ENCODE measurements at regions not wholly inside any gene's neighbourhood (a gene's known extent, or its start where the extent isn't known, plus 50 kb on each side); places are given as distances from the start of the nearest gene placed in this dataset.

GRCh38 chr11:93256623-93257022 lies 58.8 kb upstream of the SLC36A4 start:
- peaks cover 7% of the 10 kb centered on the region for H3K36me3 Mint-ChIP-seq (ENCODE audit: low read depth)
- no peaks in the 10 kb centered on the region for H3K4me1 Mint-ChIP-seq
- TF ChIP-seq CTCF (conservative IDR thresholded peaks at IDR 0.05) = no peak
- DNase-seq (ENCODE audit: low read depth, low spot score) = no peak
- peaks cover 12% of the 10 kb centered on the region for H3K9me3 Mint-ChIP-seq
- no peak overlapping the region for H3K27ac Mint-ChIP-seq (ENCODE audit: unreplicated experiment)
- H3K4me3 Mint-ChIP-seq = no peak overlapping the region
- no peaks in the 10 kb centered on the region for H3K27me3 Mint-ChIP-seq (ENCODE audit: low read depth)

GRCh38 chr11:93267383-93267782 lies 63.2 kb upstream of the DEUP1 start:
- no peaks in the 10 kb centered on the region for H3K36me3 Mint-ChIP-seq (ENCODE audit: low read depth)
- peaks cover 7% of the 10 kb centered on the region for H3K9me3 Mint-ChIP-seq
- TF ChIP-seq CTCF (conservative IDR thresholded peaks at IDR 0.05) = no peak
- H3K27me3 Mint-ChIP-seq (ENCODE audit: low read depth) = no peaks in the 10 kb centered on the region
- H3K4me3 Mint-ChIP-seq = no peak overlapping the region
- no peak overlapping the region for H3K27ac Mint-ChIP-seq (ENCODE audit: unreplicated experiment)
- no peaks in the 10 kb centered on the region for H3K4me1 Mint-ChIP-seq
- no peak for DNase-seq (ENCODE audit: low read depth, low spot score)

- no peak for TF ChIP-seq CTCF (conservative IDR thresholded peaks at IDR 0.05)
- Mint-ChIP-seq H3K4me1 (no peaks in the 10 kb centered on the region), H3K4me3 (no peak overlapping the region), H3K36me3 (ENCODE audit: low read depth) (no peaks in the 10 kb centered on the region), H3K27ac (ENCODE audit: unreplicated experiment) (peak overlapping the region; percentile 29), H3K27me3 (ENCODE audit: low read depth) (no peaks in the 10 kb centered on the region), H3K9me3 (peaks cover 7% of the 10 kb centered on the region)
- no peak for DNase-seq (ENCODE audit: low read depth, low spot score)
Observed at GRCh38 chr11:93268287-93269040, 62.1 kb upstream of the DEUP1 start.

GRCh38 chr11:93271596-93271995 lies 58.9 kb upstream of the DEUP1 start:
- H3K27me3 Mint-ChIP-seq (ENCODE audit: low read depth) = no peaks in the 10 kb centered on the region

GRCh38 chr11:93274851-93275250 lies 55.7 kb upstream of the DEUP1 start:
- no peak overlapping the region for H3K27ac Mint-ChIP-seq (ENCODE audit: unreplicated experiment)
- no peaks in the 10 kb centered on the region for H3K36me3 Mint-ChIP-seq (ENCODE audit: low read depth)
- no peak overlapping the region for H3K4me3 Mint-ChIP-seq
- no peaks in the 10 kb centered on the region for H3K27me3 Mint-ChIP-seq (ENCODE audit: low read depth)
- no peak for DNase-seq (ENCODE audit: low read depth, low spot score)
- no peaks in the 10 kb centered on the region for H3K4me1 Mint-ChIP-seq
- no peak for TF ChIP-seq CTCF (conservative IDR thresholded peaks at IDR 0.05)
- no peaks in the 10 kb centered on the region for H3K9me3 Mint-ChIP-seq

More at GRCh38 chr11:93271596-93271995, 58.9 kb upstream of the DEUP1 start:
- no peak for DNase-seq (ENCODE audit: low read depth, low spot score)
- H3K4me1 Mint-ChIP-seq = no peaks in the 10 kb centered on the region
- no peaks in the 10 kb centered on the region for H3K36me3 Mint-ChIP-seq (ENCODE audit: low read depth)
- TF ChIP-seq CTCF (conservative IDR thresholded peaks at IDR 0.05) = no peak
- H3K9me3 Mint-ChIP-seq = peaks cover 7% of the 10 kb centered on the region
- no peak overlapping the region for H3K27ac Mint-ChIP-seq (ENCODE audit: unreplicated experiment)
- no peak overlapping the region for H3K4me3 Mint-ChIP-seq
